MM.1S (cell line): ENCODE measurements at regions not wholly inside any gene's neighbourhood (a gene's known extent, or its start where the extent isn't known, plus 50 kb on each side); places are given as distances from the start of the nearest gene placed in this dataset.

Experiments
- CTCF ChIP-seq: fragments of 300-600 bp; sonication (generic); IDR thresholded peaks from 2 replicates; pipeline ENCODE4 v1.5.1; 2016; ENCODE audit warnings: antibody characterized with exemption, low read length, mixed read lengths
- EZH2 ChIP-seq: fragments of 300-600 bp; sonication (generic); optimal IDR thresholded peaks from 2 replicates; pipeline ENCODE3; 2017; ENCODE audit warnings: low read depth, mild to moderate bottlenecking, antibody characterized with exemption, low read length, mixed read lengths

DNA sequence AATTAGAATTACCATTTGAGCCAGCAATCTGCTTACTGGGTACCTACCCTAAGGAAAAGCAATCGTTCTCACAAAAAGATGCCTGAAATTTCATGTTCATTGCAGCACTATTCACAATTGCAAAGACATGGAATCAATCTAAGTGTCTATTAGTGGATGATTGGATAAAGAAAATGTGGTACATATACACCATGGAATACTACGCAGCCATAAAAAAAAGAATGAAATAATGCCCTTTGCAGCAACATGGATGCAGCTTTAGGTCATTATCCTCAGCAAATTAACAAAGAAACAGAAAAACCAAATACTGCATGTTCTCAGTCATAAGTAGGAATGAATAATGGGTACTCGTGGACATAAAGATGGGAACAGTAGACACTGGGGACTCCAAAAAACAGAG lies 89.8 kb upstream of the MAP1LC3B2 start:
- TF ChIP-seq CTCF = no peak
- TF ChIP-seq EZH2 = no peak
